IPS-11a (cell line): ENCODE measurements at regions not wholly inside any gene's neighbourhood (a gene's known extent, or its start where the extent isn't known, plus 50 kb on each side); places are given as distances from the start of the nearest gene placed in this dataset.
"Not testable (repeated sequence)": the region's sequence is repeated elsewhere in the genome, so short reads cannot be mapped to it uniquely, and the experiment has no call there.

ENCODE experiments used
- H3K4me3 ChIP-seq: one replicate; pipeline ENCODE4 v1.5.1; 2013; ENCODE audit warnings: low read depth, low read length, control low read depth

DNA sequence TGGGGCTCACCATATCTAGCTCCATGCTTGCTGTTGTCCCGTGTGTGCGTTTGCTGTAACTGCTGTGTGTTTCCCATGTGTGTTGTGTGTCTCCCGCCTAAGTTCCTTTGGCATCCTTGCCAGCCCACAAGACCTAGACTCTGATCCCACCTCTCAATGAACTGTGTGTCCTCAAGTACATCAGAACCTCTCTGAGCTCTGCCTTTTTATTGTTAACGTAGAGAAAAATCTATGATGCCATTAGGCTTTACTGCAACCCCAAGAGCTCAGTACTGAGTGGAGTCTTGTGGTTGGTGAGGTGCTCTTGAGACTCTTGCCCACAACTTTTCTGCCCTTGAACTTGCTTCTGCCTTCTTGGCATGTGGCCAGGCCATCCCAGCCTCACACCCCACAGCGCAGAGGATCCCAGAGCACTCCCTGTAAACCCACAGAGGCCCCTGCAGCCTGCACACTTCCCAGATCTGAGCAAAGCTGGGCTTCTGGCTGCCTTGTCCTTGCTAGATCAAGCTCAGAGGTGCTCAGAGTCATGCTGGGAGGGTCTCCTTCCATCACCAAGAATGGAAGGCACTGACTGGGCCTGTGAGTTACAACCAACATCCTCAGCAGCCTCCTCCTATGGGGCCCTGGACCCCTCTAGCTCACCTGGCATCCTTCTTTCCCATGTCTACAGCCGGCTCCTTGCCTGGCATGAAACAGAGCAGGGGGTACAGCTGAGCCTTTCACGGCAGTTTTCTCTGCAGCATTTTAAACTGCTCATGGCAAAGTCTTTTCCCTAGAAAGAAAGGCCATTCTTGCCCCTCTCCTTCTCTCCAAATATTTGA is 643.4 kb downstream of the ACTR3B start:
- H3K4me3 ChIP-seq, result no peak overlapping the region

DNA sequence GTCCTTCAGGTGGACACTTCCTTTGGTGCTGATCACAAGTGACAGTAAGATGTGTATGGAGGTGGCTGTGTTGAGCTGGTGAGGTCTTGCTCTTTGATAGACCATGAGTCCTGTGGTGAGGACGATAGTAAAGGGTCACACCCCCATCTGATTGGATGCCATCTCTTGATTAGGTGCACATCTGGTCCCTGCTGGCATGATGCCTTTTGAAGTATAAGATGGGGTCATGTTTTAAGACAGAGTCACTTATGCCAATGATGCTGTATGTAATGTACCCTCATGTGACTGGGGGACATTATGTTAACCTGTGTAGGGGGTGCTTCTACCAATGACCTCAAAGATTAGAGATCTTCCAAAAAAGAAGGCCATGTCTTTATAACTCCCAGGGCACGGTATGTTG is 644.6 kb downstream of the ACTR3B start:
- no peak overlapping the region for H3K4me3 ChIP-seq

DNA sequence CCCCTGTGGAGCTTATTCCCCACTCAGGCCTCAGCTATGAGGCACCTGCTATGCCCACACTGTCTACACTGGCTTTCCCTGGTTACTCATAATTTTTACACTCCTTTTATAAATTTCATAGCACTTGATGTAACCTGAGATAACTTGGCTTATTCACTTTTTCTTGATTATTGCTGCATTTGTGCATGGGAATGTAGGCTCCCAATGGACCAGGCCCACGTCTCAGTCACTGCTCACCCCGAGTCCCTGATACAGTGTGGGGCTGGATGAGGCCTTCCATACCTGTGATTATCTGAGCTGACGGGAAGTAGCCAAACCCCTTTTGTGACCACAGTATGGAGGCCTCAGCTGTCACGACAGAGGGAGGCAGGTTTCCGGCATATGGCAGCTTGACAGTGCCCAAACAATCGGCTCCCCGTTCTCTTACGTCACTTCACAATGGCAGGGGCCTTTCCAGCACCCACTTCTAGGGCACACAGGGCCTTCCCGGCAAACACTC is 645.3 kb downstream of the ACTR3B start:
- no peak overlapping the region for H3K4me3 ChIP-seq

DNA sequence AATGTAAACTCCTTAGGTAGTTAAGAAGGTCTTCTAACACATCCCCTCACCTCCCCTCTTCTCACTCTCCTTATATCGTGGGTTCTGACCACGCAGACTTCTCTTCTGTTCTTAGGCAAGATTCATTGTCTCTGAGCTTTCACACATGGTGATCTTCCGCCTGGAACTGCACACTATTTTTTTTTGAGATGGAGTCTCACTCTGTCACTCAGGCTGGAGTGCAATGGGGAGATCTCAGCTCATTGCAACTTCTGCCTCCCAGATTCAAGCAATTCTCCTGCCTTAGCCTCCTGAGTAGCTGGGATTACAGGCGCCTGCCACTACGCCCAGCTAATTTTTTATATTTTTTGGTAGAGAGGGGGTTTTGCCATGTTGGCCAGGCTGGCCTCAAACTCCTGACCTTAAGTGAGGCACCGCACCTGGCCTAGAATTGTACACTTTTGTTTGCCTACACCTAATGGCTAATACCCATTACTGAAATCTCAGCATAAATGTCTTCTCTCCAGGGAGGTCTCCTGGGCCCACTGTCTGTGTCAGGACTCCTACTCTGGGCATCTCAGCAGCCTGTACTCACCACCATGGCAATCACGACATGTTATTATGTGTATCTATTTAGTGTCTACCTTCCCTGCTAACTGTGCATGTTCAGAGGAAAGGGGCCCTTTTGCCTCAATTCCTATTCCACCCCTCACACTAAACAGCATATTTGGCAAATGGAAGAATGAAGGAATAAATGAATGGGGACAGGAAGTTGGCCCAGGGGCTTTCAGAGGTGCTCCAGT is 646.3 kb upstream of the DPP6 start:
- H3K4me3 ChIP-seq, result no peak overlapping the region

DNA sequence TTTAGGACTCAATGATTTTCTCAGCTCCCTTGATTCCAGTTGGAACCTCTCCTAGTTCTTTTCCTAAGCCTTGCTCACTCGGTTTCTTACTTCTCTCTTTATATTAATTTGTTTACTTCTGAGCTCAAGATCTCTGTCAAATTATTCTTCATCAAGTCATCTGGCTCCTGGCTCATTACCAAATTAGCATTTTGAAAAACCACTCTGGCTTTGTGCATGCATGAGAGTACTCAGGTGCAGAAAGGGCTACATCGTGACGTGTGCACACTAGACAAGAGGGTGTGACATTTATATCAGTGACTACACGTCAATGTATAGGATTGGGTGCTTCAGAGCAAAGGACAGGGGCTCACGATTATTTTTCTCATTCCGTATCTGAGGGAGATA is 645.7 kb upstream of the DPP6 start:
- H3K4me3 ChIP-seq, result no peak overlapping the region

DNA sequence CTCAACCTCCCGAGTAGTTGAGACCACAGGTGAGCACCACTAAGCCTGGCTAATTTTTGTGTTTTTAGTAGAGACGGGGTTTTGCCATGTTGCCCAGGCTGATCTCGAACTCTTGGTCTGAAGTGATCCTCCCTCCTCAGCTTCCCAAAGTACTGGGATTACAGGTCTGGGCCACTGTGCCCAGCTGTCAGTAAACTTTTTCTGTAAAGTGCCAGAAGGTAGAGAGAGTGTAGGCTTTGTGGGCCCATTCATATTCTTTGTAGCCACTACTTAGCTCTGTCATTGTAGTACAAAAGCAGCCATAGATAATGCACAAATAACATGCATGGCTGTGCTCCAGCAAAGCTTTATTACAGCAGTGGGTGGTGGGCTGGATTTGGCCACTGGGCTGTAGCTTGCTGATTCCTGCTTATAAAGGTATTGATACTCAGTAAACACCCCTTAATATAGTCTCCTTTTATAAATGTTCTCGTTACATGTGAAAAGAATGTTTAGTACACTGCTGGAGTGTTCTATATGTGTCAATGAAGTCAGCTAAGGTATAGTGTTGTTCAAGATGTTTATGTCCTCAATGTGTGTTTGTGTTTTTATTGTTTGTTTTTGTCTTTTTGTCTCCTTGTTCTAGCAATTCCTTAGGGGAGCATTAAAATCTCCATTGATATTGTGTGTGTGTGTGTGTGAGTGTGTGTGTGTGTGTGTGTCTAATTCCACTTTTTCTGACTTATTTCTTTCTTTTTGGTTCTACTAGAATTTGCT is 644.7 kb upstream of the DPP6 start:
- no peak overlapping the region for H3K4me3 ChIP-seq

DNA sequence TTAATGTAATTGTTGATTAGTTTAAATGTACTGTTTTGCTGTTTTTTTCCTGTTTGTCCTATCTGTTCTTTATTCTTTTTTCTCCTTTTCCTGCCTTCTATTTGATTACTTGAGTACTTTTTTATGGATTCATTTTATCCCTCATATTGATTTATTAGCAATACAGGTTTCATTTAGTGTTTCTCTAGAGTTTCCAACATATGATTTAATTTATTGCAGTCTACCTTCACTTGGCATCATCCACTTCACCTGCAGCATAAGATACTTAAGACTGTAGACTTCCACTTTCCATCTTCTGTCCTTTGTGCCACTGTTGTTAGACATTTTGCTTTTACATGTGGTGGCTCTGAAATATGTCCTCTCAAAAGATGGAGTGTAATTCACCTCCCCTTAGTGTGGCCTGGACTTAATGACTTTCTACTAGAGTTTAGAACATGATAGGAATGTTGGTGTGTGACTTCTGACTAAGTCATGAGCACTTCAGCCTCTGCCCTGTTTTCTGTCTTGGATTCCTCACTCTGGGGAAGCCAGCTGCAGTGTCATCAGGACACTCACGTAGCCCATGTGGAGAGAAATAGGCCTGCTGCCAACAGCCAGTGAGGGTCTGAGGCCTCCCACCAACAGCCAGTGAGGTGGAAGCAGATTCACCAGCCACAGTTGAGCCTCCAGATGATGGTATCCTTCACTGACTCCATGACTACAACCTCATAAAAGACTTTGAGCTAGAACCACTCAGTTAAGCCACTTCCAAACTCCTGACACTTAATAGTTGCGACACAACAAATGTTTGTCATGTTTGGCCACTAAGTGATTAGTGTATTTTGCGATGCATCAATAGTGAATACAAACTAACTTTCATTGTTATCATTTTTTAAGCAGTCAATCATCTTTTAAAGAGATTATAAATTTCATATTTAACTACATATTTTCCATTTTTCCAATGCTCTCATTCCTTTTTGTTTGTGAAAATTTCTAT is 643.5 kb upstream of the DPP6 start:
- H3K4me3 ChIP-seq, result no peak overlapping the region

DNA sequence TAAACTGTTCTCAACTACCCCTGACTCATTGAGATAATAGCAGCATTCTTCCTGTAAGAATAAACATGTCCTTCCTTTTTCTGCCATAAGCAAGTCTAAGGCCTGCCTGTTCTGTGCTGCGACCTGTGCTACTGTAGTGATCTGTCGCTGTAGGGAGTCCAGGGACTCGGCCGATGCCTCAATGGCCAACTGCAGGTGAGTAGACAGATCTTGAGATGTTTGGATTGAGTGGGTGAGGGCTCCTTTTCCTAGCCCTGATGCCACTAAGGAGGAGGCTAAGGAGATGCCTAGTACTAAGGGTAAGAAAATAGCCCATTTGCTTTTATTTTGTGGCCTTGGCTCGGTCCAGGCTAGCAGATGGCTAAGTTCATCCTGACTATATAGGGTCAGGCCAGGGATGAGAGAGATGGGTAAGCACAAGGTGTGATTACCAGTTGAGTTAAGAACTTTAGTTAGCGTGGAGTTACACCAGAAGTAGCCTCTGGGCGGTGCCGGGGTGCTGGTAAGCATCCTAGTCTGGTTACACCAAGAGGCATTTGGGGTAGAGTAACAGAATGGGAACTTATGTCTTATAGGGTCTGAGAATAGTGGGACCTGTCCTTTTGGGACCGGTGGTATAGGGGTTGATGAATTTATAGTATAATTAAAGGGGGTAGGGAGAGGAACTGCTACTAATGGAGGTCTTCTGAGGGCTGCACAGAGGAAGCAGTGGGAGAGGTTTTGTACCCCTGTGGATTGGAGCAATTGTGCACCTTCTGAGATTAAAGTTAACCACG is 642.4 kb upstream of the DPP6 start:
- not testable (repeated sequence) for H3K4me3 ChIP-seq

DNA sequence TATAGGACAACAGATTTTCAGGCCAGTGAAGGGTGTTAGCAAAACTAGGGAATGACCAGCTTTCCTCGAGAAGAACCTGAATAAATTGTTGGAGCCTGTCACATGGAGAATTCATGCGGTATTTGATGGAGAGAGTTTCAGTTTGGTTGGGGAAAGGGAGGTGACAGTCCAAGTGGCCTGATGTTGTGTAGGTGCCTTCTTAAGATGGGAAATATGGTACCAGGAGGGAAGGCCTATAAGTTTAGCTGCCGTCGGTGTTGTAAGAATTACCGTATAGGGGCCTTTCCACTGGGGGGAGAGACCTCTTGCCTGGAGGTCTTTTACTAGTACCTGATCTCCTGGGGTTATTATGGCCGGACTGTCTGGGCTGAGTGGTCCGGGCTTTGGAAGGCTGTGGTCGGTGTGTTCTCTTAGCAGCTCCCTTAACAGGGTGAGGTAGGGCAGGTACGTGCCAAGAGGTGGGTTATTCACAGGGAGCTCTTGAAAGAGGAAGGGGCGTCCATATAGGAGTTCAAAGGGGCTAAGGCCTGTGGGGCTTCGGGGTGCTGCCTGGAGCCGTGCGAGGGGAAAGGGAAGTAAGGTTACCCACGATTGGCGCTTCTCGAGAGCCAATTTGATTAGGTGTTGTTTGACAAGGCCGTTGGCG is 641.1 kb upstream of the DPP6 start:
- H3K4me3 ChIP-seq, result not testable (repeated sequence)

DNA sequence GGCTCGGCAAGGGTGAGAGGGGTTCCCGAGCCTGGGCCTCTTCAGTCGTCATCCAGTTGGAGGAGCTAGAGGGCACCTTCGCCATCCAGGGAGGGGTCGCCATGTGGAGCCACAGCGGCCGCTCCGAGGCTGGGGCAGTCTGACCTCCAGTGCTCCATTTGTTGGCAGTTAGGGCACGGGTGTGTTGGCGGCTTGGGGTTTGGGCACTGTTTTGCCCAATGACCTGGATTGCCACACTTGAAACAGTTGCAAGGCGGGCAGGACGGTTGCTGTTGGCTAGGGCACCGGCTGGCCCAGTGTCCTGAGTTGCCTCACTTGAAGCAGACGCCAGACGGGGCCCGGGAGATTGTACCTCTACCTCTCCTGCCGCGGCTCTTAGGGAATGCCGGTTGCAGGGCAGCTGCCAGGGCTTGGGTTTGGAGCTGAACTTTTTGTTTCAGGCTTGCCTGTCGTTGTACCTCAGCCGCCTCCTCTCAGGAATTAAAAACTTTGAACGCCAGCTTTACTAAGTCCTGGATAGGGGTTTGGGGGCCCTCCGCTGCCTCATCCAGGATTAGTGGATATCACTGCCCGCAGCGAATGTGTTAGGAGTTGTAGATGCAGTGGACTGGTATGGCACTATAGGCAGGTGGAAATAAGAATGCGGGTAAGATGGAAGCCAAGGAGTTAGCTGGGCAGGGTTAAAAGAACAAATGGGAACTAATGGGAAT is 639.9 kb upstream of the DPP6 start:
- not testable (repeated sequence) for H3K4me3 ChIP-seq

DNA sequence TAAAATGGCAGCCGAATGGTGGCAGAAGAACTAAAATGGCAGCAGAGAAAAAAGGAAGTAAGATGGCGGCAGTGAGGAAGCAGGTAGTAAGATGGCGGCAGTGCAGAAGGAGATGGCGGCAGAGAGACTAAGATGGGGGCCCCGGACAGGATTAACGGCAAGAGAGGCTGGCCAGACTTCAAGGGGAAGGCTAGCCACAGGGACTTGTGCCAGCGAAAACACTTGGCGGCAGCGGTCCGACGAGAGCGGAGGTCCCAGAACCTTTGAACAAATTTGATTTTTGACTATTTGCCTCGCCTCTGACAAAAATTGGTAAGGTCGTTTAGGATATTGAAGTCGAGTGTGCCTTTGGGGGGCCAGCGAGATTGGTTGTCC is 639.4 kb upstream of the DPP6 start:
- H3K4me3 ChIP-seq, result not testable (repeated sequence)

DNA sequence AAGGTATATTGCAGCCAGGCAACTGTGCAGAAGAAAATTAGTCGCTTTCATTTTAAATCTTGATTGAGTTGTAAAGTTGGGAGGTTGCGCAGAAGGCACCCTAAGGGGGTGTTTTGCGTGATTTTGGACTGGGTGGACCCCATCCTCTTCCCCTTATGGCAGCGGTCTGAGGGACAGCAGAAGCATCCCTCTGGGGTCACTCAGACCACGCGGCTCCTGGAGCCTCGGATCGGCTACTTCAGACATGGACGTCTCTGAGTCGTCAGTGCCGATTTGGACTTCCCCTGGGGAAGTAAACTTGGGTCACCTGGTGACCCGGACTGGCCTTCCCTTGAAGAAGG is 639.0 kb upstream of the DPP6 start:
- H3K4me3 ChIP-seq, result no peak overlapping the region

DNA sequence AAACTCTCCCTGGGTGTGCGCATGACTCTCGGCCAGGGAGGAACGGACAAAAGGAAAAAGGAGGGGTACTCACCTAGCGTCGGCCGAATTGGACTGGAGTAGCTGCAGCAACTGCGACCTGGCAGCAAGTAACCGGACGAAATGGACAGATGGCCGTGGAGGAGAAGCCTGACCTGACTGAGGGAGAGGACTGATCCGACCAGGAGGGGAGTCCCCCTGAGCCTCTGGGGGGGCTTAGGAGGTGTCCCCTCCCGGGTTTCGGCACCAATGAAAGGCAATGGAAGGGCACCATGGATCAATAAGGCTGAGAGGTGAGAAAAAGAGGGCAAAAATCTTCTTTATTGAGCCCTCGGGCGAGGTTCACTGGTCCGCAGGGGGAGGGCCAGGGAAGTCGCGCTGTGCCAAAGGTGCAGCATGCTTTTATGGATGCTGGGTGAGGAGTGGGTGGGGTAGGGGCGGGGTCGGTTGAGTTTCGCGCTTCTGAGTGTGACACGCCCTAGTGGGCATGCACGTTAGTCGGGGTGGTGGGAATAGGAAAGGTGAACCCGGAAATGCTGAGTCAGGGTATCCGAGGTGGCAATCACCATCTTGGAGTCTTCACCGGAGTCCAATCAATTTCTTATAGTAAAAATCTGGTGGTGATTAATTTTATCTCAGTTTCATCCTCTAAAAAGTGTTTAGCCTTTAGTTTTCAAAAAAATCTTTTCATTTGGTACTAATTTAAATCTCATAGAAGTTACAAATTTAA is 638.5 kb upstream of the DPP6 start:
- no peak overlapping the region for H3K4me3 ChIP-seq

DNA sequence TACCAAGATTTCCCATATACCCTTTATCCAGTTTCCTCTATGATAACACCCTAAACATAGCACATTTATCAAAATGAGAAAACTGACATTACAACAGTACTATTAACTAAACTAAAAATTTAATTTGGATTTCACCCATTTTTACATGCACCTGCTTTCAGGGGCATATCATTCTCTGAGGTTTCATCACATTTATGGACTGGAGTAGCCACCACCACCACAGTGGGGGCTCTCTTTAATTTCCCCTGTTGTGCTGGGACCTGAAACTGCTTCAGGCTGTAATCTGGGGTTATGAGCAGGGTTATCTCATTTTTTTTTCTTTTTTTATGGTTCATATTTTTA is 637.9 kb upstream of the DPP6 start:
- no peak overlapping the region for H3K4me3 ChIP-seq

DNA sequence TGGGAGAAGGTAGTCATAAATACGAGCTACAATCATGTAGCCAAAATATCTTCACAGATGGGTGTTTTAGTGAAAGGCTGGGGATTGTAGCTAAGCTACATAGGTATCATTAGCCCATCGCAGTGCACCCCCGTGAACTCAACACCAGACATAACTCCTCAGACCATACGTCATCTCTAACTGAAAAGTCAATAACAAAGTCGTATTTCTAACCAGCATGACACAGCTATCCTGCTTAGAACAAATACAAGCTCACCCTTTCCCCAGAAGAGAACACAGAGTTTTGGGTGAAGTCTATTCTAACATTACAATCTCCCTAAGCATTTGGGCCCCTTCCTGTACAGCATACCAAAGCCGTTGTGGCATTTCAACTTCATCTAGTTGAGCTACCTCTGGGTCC is 636.6 kb upstream of the DPP6 start:
- no peak overlapping the region for H3K4me3 ChIP-seq

DNA sequence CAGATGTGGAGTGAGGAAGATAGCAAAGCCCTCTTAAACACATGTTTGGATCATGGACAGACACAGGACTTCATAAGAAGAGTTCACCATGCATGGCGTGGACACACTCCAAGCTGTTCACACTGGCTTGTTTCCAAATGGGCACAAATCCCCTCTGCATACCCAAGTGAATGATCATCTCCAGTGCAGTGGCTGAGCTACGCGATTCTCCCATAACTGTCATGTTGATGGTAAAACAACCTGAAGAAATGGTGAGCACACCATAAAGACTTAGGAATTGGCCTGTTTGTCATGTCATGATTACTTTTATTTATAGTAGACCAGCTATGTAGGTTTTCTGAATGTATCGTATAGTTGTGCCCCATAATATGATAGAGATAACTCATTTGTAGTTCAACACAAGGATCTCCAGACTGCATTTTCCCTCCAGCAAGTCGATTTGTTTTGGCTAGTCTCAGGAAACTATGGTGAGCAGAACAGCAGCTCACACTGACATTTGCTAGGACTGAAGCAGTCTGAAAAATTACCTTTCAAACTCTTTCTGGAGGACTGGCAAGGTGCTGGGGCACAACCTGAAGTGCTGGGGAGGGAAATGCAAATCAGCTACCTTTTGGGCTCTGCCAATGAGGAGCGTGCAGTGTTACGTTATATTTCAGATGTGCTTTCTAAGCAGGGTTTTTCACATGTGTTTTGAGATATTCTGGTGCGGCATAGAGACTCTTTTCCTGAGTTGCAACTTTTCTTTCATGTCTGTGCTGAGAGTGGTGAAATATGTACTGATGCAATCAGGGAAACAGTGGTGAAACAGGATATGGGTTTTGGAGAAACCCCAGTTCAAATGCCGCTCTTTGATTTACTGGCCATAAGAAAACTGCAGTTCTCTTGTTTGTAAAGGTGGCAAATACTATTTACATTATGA is 629.6 kb upstream of the DPP6 start:
- no peak overlapping the region for H3K4me3 ChIP-seq

DNA sequence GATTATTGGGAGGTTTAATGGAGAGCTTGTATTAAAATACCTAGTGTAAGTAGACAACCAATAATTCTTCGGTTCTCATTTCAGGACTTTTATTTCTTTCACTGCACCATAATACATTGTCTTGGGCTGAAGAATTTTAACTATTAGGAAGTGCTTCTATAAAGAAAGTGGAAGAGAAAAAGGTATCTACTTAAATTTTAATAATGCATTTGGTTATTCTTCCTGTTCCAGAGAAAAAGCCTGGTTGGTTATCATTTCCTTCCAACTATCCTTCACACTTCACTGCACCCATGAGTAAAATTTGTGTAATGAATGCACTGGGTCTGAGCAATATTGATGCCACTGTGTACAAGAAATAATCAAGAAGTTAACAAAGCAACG is 629.0 kb upstream of the DPP6 start:
- no peak overlapping the region for H3K4me3 ChIP-seq
